ENCODE measurements at regions not wholly inside any gene's neighbourhood (a gene's known extent, or its start where the extent isn't known, plus 50 kb on each side); places are given as distances from the start of the nearest gene placed in this dataset.

GRCh38 chr3:6540981-6541380 lies 319.9 kb upstream of the GRM7 start:
- Histone ChIP-seq H3K9me3 (ENCODE audit: low read length) (peaks cover 48% of the 10 kb centered on the region), H3K9ac (ENCODE audit: insufficient read depth, low read depth, low read length) (no peak overlapping the region), H2AFZ (ENCODE audit: low read length) (no peak overlapping the region), H3K27me3 (ENCODE audit: control insufficient read depth in 1 of 2, insufficient read depth in 2 of 2, low read length in 2 of 2) (no peaks in the 10 kb centered on the region), H3K27ac (ENCODE audit: extremely low read length, insufficient read depth, low read length) (no peak overlapping the region), H4K20me1 (ENCODE audit: insufficient read depth, low read length) (no peaks in the 10 kb centered on the region), H3K4me1 (ENCODE audit: insufficient read depth, low read length) (0 out of 2 replicates have a peak, but pooled peaks cover 6% of the 10 kb centered on the region), H3K79me2 (ENCODE audit: insufficient read depth, low read length) (no peaks in the 10 kb centered on the region), H3K4me3 (replicated peaks in 1 of 3; ENCODE audit: insufficient read depth in 1 of 3, low read depth in 2 of 3, low read length in 3 of 3) (no peak overlapping the region), H3K4me2 (ENCODE audit: low read depth, low read length) (no peak overlapping the region), H3K36me3 (replicated peaks in 1 of 2; ENCODE audit: control insufficient read depth in 1 of 2, insufficient read depth in 2 of 2, low read length in 2 of 2) (no peaks in the 10 kb centered on the region)
- 20% methylated on average over 5 of the region's 6 CpGs for WGBS (ENCODE audit: low lambda C conversion rate)
- DNase-seq (ENCODE audit: low spot score) = no peak
- POLR2A ChIA-PET = no interaction called here
- FAIRE-seq = no peak
- CTCF ChIA-PET (ENCODE audit: low intra/inter-chr PET ratio, low total read pairs) = no interaction called here
- no peak for ATAC-seq
- in situ Hi-C loops (cut with HindIII; ENCODE audit: extremely low pct_ligation_motif_present, low pct_unique_long_range_greater_than_20kb) = no loop called here
- intact Hi-C loops (cut with micrococcal nuclease; ENCODE audit: unreplicated experiment) = no loop called here
- BruUV-seq (replicated peaks) = no TSS peak
- no peak for TF ChIP-seq KMT2B (CRISPR knock-in tag; IDR thresholded peaks at IDR 0.05)
- TF ChIP-seq ZSCAN31 (CRISPR knock-in tag; IDR thresholded peaks at IDR 0.05; ENCODE audit: low read depth) = no peak
- TF ChIP-seq ZNF776 (CRISPR knock-in tag; IDR thresholded peaks at IDR 0.05) = no peak
- TF ChIP-seq XBP1 (CRISPR knock-in tag; IDR thresholded peaks at IDR 0.05) = no peak
- TF ChIP-seq ZNF543 (CRISPR knock-in tag; IDR thresholded peaks at IDR 0.05) = no peak
- no peak for TF ChIP-seq IRF2 (CRISPR knock-in tag; IDR thresholded peaks at IDR 0.05)
- TF ChIP-seq ATM (IDR thresholded peaks at IDR 0.05; ENCODE audit: borderline replicate concordance) = no peak
- TF ChIP-seq CC2D1A (CRISPR knock-in tag; IDR thresholded peaks at IDR 0.05) = no peak
- no peak for TF ChIP-seq ZNF639 (CRISPR knock-in tag; conservative IDR thresholded peaks at IDR 0.05)
- no peak for TF ChIP-seq ZKSCAN1 (IDR thresholded peaks at IDR 0.05; ENCODE audit: low read length)
- no peak for TF ChIP-seq NCOA1 (CRISPR knock-in tag; IDR thresholded peaks at IDR 0.05)
- no peak for TF ChIP-seq ZNF770 (CRISPR knock-in tag; IDR thresholded peaks at IDR 0.05)
- TF ChIP-seq ZNF274 (CRISPR knock-in tag; IDR thresholded peaks at IDR 0.05) = no peak
- no peak for TF ChIP-seq ZNF326 (CRISPR knock-in tag; IDR thresholded peaks at IDR 0.05; ENCODE audit: borderline replicate concordance)
- TF ChIP-seq GABPB1 (CRISPR knock-in tag; IDR thresholded peaks at IDR 0.05) = no peak
